K562 (cell line): ENCODE measurements at regions not wholly inside any gene's neighbourhood (a gene's known extent, or its start where the extent isn't known, plus 50 kb on each side); places are given as distances from the start of the nearest gene placed in this dataset.

ENCODE experiments used
- ATAC-seq: fragments of 200-7000 bp; cut with Tn5 transposase; 3 replicates; pipeline ENCODE4 v1.9.1; 2020; ENCODE audit warnings: moderate library complexity
- BruUV-seq: library from RNA; stranded (reverse); fragments of 400-500 nt; replicated peaks from 2 replicates; lab custom pipeline; 2021; lab: Mats Ljungman, UMichigan
- CTCF ChIA-PET: fragments of 300-600 bp; formaldehyde crosslinking; extraction: SDS; loops from one replicate; lab custom pipeline; 2021; ENCODE audit warnings: low intra/inter-chr PET ratio; lab: Yijun Ruan, JAX
- POLR2A ChIA-PET: fragments of 300-600, 350-650 bp; sonication (Branson Sonifier 250); formaldehyde crosslinking; extraction: SDS; loops from one replicate; lab custom pipeline; 2021; ENCODE audit warnings: antibody characterized with exemption, inconsistent platforms; lab: Yijun Ruan, JAX
- DNase-seq, 4 experiments: peaks; one replicate each; pipeline versions ENCODE4 v3.0.0 to v3.0.0-alpha.2; 2011 to 2018; ENCODE audit warnings: low spot score in 3 of 4, mixed read lengths in 3 of 4; ENCODE audit errors: extremely low read depth in 1 of 4
- FAIRE-seq: peaks from 2 replicates; lab custom pipeline; 2011; peaks lifted over from hg19 to GRCh38; lab: Jason Lieb, UNC
- H2AFZ ChIP-seq: 2 replicates; pipeline ENCODE4 v1.6.0; 2011; ENCODE audit warnings: low read depth, low read length, control low read depth, inconsistent platforms
- H3K27ac ChIP-seq: fragments of 200-600 bp; 3 replicates; pipeline ENCODE4 v1.8.0; 2011; ENCODE audit warnings: low read depth, mild to moderate bottlenecking, control low read depth, inconsistent platforms, low read length, moderate library complexity, mixed read lengths; ENCODE audit errors: extremely low read depth
- H3K27me3 ChIP-seq, 2 experiments: fragments of 300-600 bp in 1 of 2; 2 replicates in 1 of 2; 3 replicates in 1 of 2; pipeline versions ENCODE4 v1.6.0 to v1.8.0; 2011; ENCODE audit warnings: inconsistent platforms in 2 of 2, low read length in 2 of 2, mild to moderate bottlenecking in 1 of 2, mixed read lengths in 1 of 2, moderate library complexity in 1 of 2; ENCODE audit not compliant: control insufficient read depth in 2 of 2, insufficient read depth in 2 of 2
- H3K36me3 ChIP-seq: fragments of 300-600 bp; 3 replicates; pipeline ENCODE4 v1.8.0; 2011; ENCODE audit warnings: mild to moderate bottlenecking, low read length, inconsistent platforms; ENCODE audit not compliant: control insufficient read depth, insufficient read depth
- H3K4me1 ChIP-seq, 2 experiments: fragments of 200-600 bp in 1 of 2; replicated peaks in 1 of 2; 2 replicates in 1 of 2; 3 replicates in 1 of 2; pipeline versions ENCODE4 v1.5.1 to v1.8.0; 2011; ENCODE audit warnings: inconsistent platforms in 2 of 2, low read length in 2 of 2, mild to moderate bottlenecking in 1 of 2, mixed read lengths in 1 of 2, moderate library complexity in 1 of 2; ENCODE audit not compliant: control insufficient read depth in 2 of 2, insufficient read depth in 2 of 2
- H3K4me2 ChIP-seq: 2 replicates; pipeline ENCODE4 v1.6.1; 2011; ENCODE audit warnings: low read length, control low read depth, inconsistent platforms, mixed read lengths; ENCODE audit not compliant: insufficient read depth
- H3K4me3 ChIP-seq: fragments of 200-600 bp; sonication (generic), shearing (Covaris generic); 2 replicates; pipeline ENCODE4 v1.5.1; 2016; ENCODE audit warnings: control low read depth, inconsistent platforms
- H3K79me2 ChIP-seq: fragments of 200-600 bp; 3 replicates; pipeline ENCODE4 v1.8.0; 2011; ENCODE audit warnings: low read length, inconsistent platforms; ENCODE audit not compliant: control insufficient read depth, insufficient read depth
- H3K9ac ChIP-seq, 2 experiments: 2 replicates each; pipeline versions ENCODE4 v1.6.0 to v1.6.1; 2011; ENCODE audit warnings: low read depth in 2 of 2, low read length in 2 of 2, control low read depth in 1 of 2, inconsistent platforms in 1 of 2, mild to moderate bottlenecking in 1 of 2, mixed read lengths in 1 of 2; ENCODE audit not compliant: insufficient read depth in 1 of 2
- H3K9me1 ChIP-seq: one replicate; pipeline ENCODE4 v1.6.0; 2011; ENCODE audit warnings: inconsistent platforms, mild to moderate bottlenecking, low read length, moderate library complexity; ENCODE audit not compliant: control insufficient read depth, insufficient read depth
- H3K9me3 ChIP-seq: replicated peaks from 2 replicates; pipeline ENCODE4 v1.5.1; 2011; ENCODE audit warnings: low read depth, low read length, inconsistent platforms; ENCODE audit not compliant: control insufficient read depth, insufficient read depth
- H4K20me1 ChIP-seq: replicated peaks from 2 replicates; pipeline ENCODE4 v1.6.1; 2011; ENCODE audit warnings: low read length, inconsistent platforms, mixed read lengths; ENCODE audit not compliant: control insufficient read depth, insufficient read depth
- CREM ChIP-seq: IDR thresholded peaks from 2 replicates; pipeline ENCODE4 v1.6.1; 2014; ENCODE audit warnings: antibody characterized with exemption, low read depth
- FOXJ3 ChIP-seq: sonication (generic); formaldehyde crosslinking; IDR thresholded peaks from 2 replicates; pipeline ENCODE4 v1.4.0; 2020; ENCODE audit warnings: mild to moderate bottlenecking, missing genetic modification reagents
- KDM4B ChIP-seq, 2 experiments: fragments of 450-650 bp in 1 of 2; sonication (generic) in 1 of 2; IDR thresholded peaks; 2 replicates each; pipeline ENCODE4 v1.6.1; 2016 to 2017; ENCODE audit warnings: borderline replicate concordance in 2 of 2, antibody characterized with exemption in 1 of 2, low read depth in 1 of 2, mild to moderate bottlenecking in 1 of 2
- PTRF ChIP-seq: fragments of 450-650 bp; IDR thresholded peaks from 2 replicates; pipeline ENCODE4 v1.6.1; 2016; ENCODE audit warnings: mild to moderate bottlenecking, missing genetic modification characterization, missing compliant biosample characterization
- SMARCC2 ChIP-seq: fragments of 450-650 bp; IDR thresholded peaks from 2 replicates; pipeline ENCODE4 v1.6.1; 2017; ENCODE audit warnings: antibody characterized with exemption, moderate library complexity, mild to moderate bottlenecking, low read depth
- SRF ChIP-seq, 2 experiments: fragments of 250-450, 450-650 bp in 1 of 2; sonication (Bioruptor Pico) in 1 of 2; sonication (generic) in 1 of 2; formaldehyde crosslinking; IDR thresholded peaks; 2 replicates each; pipeline versions ENCODE4 v1.5.0 to v1.5.1; 2020 to 2022; ENCODE audit warnings: mild to moderate bottlenecking in 1 of 2, missing genetic modification reagents in 1 of 2
- XRCC3 ChIP-seq: fragments of 450-650 bp; IDR thresholded peaks from 2 replicates; pipeline ENCODE4 v1.6.1; 2017; ENCODE audit warnings: mild to moderate bottlenecking, moderate library complexity
- ZNF232 ChIP-seq: sonication (generic); formaldehyde crosslinking; IDR thresholded peaks from 2 replicates; pipeline ENCODE4 v1.8.0; 2022; ENCODE audit warnings: mild to moderate bottlenecking, missing genetic modification reagents
- ZNF668 ChIP-seq: fragments of 250-450 bp; sonication (Bioruptor Pico); IDR thresholded peaks from 2 replicates; pipeline ENCODE4 v1.8.0; 2022; ENCODE audit warnings: mild to moderate bottlenecking, inconsistent platforms
- WGBS: fragments of 100-300 bp; shearing (Covaris generic); methylation state at CpG from one replicate; pipeline ENCODE4 v1.1.6; 2016; ENCODE audit warnings: low coverage, mixed read lengths; ENCODE audit not compliant: insufficient coverage; ENCODE audit errors: missing lambda C conversion rate; 5-methylcytosine and 5-hydroxymethylcytosine counted together
- in situ Hi-C: fragments of 300-500 bp; cut with MboI; formaldehyde crosslinking; loops from 4 replicates; pipeline ENCODE4 v1.15.0; 2018; ENCODE audit warnings: inconsistent platforms, mixed read lengths
- intact Hi-C: fragments of 100-400 bp; cut with micrococcal nuclease; formaldehyde crosslinking; loops from 2 replicates; pipeline ENCODE4 v1.14.2; 2022
- TF ChIP-seq, protein P1 (sequence below): fragments of 450-650 bp; IDR thresholded peaks from 2 replicates; pipeline ENCODE4 v1.6.1; 2017; ENCODE audit warnings: antibody characterized with exemption
- TF ChIP-seq, protein P2 (sequence below), 2 experiments: fragments of 200-800 bp in 1 of 2; sonication (Bioruptor generic) in 1 of 2; sonication (generic) in 1 of 2; formaldehyde crosslinking in 1 of 2; IDR thresholded peaks in 1 of 2; conservative IDR thresholded peaks in 1 of 2; 2 replicates each; pipeline versions ENCODE4 v1.5.0 to v1.6.1; 2016 to 2020; ENCODE audit warnings: missing compliant biosample characterization in 1 of 2, missing genetic modification characterization in 1 of 2, missing genetic modification reagents in 1 of 2

DNA sequence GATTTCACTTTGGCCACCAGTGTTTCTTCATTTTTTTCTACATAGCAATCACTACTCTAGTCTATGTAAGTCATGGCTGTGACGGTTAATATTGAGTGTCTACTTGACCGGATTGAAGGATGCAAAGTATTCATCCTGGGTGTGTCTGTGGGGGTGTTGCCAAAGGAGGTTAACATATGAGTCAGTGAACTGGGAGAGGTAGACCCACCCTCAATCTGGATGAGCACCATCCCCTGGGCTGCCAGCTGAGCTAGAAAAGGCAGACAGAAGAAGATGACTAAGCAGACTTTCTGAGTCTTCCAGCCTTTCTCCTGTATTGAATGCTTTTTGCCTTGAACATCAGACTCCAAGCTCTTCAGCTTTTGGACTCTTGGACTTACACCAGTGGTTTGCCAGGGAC, 265.0 kb upstream of the SLC8A1 start:
- CTCF ChIA-PET = no interaction called here
- Histone ChIP-seq H3K9me3 (no peaks in the 10 kb centered on the region), H2AFZ (no peak overlapping the region), H3K79me2 (no peaks in the 10 kb centered on the region), H3K36me3 (no peaks in the 10 kb centered on the region)
- intact Hi-C loops = no loop called here
- no peak for FAIRE-seq
- TF ChIP-seq FOXJ3 = no peak
- no peak for TF ChIP-seq PTRF (tag)
- no peak for TF ChIP-seq KDM4B (IDR thresholded peaks at IDR 0.05; ENCODE audit: borderline replicate concordance in 2 of 2, low read depth in 1 of 2)
- TF ChIP-seq ZNF232 (CRISPR knock-in tag) = no peak
- no peak for TF ChIP-seq SMARCC2
- TF ChIP-seq XRCC3 = no peak
- TF ChIP-seq ZNF668 = no peak
- TF ChIP-seq, protein P1, sequence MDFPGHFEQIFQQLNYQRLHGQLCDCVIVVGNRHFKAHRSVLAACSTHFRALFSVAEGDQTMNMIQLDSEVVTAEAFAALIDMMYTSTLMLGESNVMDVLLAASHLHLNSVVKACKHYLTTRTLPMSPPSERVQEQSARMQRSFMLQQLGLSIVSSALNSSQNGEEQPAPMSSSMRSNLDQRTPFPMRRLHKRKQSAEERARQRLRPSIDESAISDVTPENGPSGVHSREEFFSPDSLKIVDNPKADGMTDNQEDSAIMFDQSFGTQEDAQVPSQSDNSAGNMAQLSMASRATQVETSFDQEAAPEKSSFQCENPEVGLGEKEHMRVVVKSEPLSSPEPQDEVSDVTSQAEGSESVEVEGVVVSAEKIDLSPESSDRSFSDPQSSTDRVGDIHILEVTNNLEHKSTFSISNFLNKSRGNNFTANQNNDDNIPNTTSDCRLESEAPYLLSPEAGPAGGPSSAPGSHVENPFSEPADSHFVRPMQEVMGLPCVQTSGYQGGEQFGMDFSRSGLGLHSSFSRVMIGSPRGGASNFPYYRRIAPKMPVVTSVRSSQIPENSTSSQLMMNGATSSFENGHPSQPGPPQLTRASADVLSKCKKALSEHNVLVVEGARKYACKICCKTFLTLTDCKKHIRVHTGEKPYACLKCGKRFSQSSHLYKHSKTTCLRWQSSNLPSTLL = no peak
- TF ChIP-seq, protein P2, sequence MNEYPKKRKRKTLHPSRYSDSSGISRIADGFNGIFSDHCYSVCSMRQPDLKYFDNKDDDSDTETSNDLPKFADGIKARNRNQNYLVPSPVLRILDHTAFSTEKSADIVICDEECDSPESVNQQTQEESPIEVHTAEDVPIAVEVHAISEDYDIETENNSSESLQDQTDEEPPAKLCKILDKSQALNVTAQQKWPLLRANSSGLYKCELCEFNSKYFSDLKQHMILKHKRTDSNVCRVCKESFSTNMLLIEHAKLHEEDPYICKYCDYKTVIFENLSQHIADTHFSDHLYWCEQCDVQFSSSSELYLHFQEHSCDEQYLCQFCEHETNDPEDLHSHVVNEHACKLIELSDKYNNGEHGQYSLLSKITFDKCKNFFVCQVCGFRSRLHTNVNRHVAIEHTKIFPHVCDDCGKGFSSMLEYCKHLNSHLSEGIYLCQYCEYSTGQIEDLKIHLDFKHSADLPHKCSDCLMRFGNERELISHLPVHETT (CRISPR knock-in tag; conservative IDR thresholded peaks at IDR 0.05 in 1 of 2, IDR thresholded peaks at IDR 0.05 in 1 of 2) = no peak
- TF ChIP-seq CREM = no peak
- no peak for TF ChIP-seq SRF (CRISPR knock-in tag; IDR thresholded peaks at IDR 0.05)
- TF ChIP-seq, all 486 proteins: peak for 0
- DNase-seq = no peak
- Histone ChIP-seq H3K27ac (no peak overlapping the region), H3K4me2 (no peak overlapping the region), H3K4me3 (no peak overlapping the region), H3K4me1 (no peaks in the 10 kb centered on the region), H3K9ac (no peak overlapping the region), H3K27me3 (no peaks in the 10 kb centered on the region), H4K20me1 (no peaks in the 10 kb centered on the region), H3K9me1 (no peaks in the 10 kb centered on the region)
- WGBS = 0% methylated on average over 2 of the region's 2 CpGs
- ATAC-seq = no peak
- POLR2A ChIA-PET = no interaction called here
- in situ Hi-C loops = no loop called here
- BruUV-seq = no TSS peak
